ENCODE measurements at regions not wholly inside any gene's neighbourhood (a gene's known extent, or its start where the extent isn't known, plus 50 kb on each side); places are given as distances from the start of the nearest gene placed in this dataset.

- Histone ChIP-seq H3K4me3 (no peak overlapping the region), H3K4me1 (no peaks in the 10 kb centered on the region), H3K9me3 (peaks cover 0 to 10% (median 0%) of the 10 kb centered on the region in 8 donors), H3K36me3 (no peaks in the 10 kb centered on the region), H3K27me3 (replicated peaks in 1 of 7) (no peaks in the 10 kb centered on the region), H3K27ac (no peak overlapping the region)
- intact Hi-C loops (cut with DNase I; ENCODE audit: low total_unique reads) = no loop called here
- no peak for DNase-seq
- TF ChIP-seq POLR2A (IDR thresholded peaks at IDR 0.05) = no peak
- no peak for TF ChIP-seq CTCF (IDR thresholded peaks at IDR 0.05 in 8 of 11, conservative IDR thresholded peaks at IDR 0.05 in 3 of 11)
- no peak for TF ChIP-seq POLR2AphosphoS5 (IDR thresholded peaks at IDR 0.05)
Measured at GRCh38 chr5:86452251-86452650, 165.5 kb upstream of the COX7C start.

- DNase-seq = no peak
- WGBS, 5 donors = 88 to 94% (median 93%) methylated on average over 16 of the region's 16 CpGs
- intact Hi-C loops (cut with DNase I; ENCODE audit: low total_unique reads) = no loop called here
Measured at GRCh38 chr5:86460519-86460918, 157.2 kb upstream of the COX7C start.

GRCh38 chr5:86461169-86461956, 156.4 kb upstream of the COX7C start:
- intact Hi-C loops (cut with DNase I; ENCODE audit: low total_unique reads) = no loop called here
- no peak for DNase-seq
- H3K9me3 ChIP-seq = peaks cover 9 to 59% (median 36%) of the 10 kb centered on the region in 8 donors
- TF ChIP-seq CTCF (IDR thresholded peaks at IDR 0.05 in 8 of 11, conservative IDR thresholded peaks at IDR 0.05 in 3 of 11) = no peak
- no peak for TF ChIP-seq POLR2AphosphoS5 (IDR thresholded peaks at IDR 0.05)
- no peak for TF ChIP-seq POLR2A (IDR thresholded peaks at IDR 0.05)
- 36 to 64% (median 55%) methylated on average over 4 of the region's 4 CpGs for WGBS, 5 donors
- no peaks in the 10 kb centered on the region for H3K27me3 ChIP-seq (replicated peaks in 1 of 7)
- H3K4me1 ChIP-seq = no peaks in the 10 kb centered on the region
- no peaks in the 10 kb centered on the region for H3K36me3 ChIP-seq
- H3K27ac ChIP-seq = no peak overlapping the region
- H3K4me3 ChIP-seq = no peak overlapping the region

More at GRCh38 chr5:86460519-86460918, 157.2 kb upstream of the COX7C start:
- Histone ChIP-seq H3K4me3 (no peak overlapping the region), H3K4me1 (no peaks in the 10 kb centered on the region), H3K9me3 (peaks cover 7 to 52% (median 30%) of the 10 kb centered on the region in 8 donors), H3K36me3 (no peaks in the 10 kb centered on the region), H3K27me3 (replicated peaks in 1 of 7) (no peaks in the 10 kb centered on the region), H3K27ac (no peak overlapping the region)
- TF ChIP-seq POLR2AphosphoS5 (IDR thresholded peaks at IDR 0.05) (no peak), POLR2A (IDR thresholded peaks at IDR 0.05) (no peak)

GRCh38 chr5:86463339-86463738, 154.4 kb upstream of the COX7C start:
- Histone ChIP-seq H3K4me1 (no peaks in the 10 kb centered on the region), H3K36me3 (no peaks in the 10 kb centered on the region), H3K27ac (no peak overlapping the region), H3K9me3 (peaks cover 9 to 65% (median 46%) of the 10 kb centered on the region in 8 donors), H3K4me3 (no peak overlapping the region), H3K27me3 (replicated peaks in 1 of 7) (no peaks in the 10 kb centered on the region)
- no peak for DNase-seq
- WGBS, 5 donors = 70 to 94% (median 82%) methylated on average over 2 of the region's 2 CpGs
- TF ChIP-seq POLR2A (IDR thresholded peaks at IDR 0.05) (no peak), POLR2AphosphoS5 (IDR thresholded peaks at IDR 0.05) (no peak), CTCF (IDR thresholded peaks at IDR 0.05 in 8 of 11, conservative IDR thresholded peaks at IDR 0.05 in 3 of 11) (no peak)
- intact Hi-C loops (cut with DNase I; ENCODE audit: low total_unique reads) = no loop called here
